Right atrium auricular region (tissue), 2 donors: ENCODE measurements at regions not wholly inside any gene's neighbourhood (a gene's known extent, or its start where the extent isn't known, plus 50 kb on each side); places are given as distances from the start of the nearest gene placed in this dataset.

Experiments used
- DNase-seq: peaks from one replicate; pipeline ENCODE4 v3.0.0-alpha.2; 2019; ENCODE audit warnings: low spot score
- H3K27ac ChIP-seq, 2 donors: fragments of 200-600 bp; sonication (generic); 1 replicate in 1 of 2; 2 replicates in 1 of 2; pipeline ENCODE4 v1.5.1; 2016 to 2019
- H3K27me3 ChIP-seq, 2 donors: fragments of 200-600 bp; sonication (generic); one replicate each; pipeline versions ENCODE4 v1.5.1 to v1.6.0; 2017 to 2019
- H3K36me3 ChIP-seq: fragments of 200-600 bp; sonication (generic); one replicate; pipeline ENCODE4 v1.5.1; 2016
- H3K4me1 ChIP-seq, 2 donors: fragments of 200-600 bp; sonication (generic); one replicate each; pipeline versions ENCODE4 v1.5.1 to v1.6.0; 2017 to 2019
- H3K4me3 ChIP-seq, 2 donors: fragments of 200-600 bp; sonication (generic); 1 replicate in 1 of 2; 2 replicates in 1 of 2; pipeline ENCODE4 v1.5.1; 2017 to 2019; ENCODE audit warnings: mild to moderate bottlenecking in 1 of 2, moderate library complexity in 1 of 2
- H3K9me3 ChIP-seq, 2 donors: fragments of 200-600 bp; sonication (generic); one replicate each; pipeline ENCODE4 v1.5.1; 2019
- CTCF ChIP-seq, 2 donors: fragments of 200-600 bp; sonication (generic); IDR thresholded peaks; one replicate each; pipeline ENCODE4 v1.5.1; 2019; ENCODE audit warnings: antibody characterized with exemption in 2 of 2

- Histone ChIP-seq H3K36me3 (no peaks in the 10 kb centered on the region), H3K4me3 (no peak overlapping the region), H3K4me1 (no peaks in the 10 kb centered on the region), H3K9me3 (no peaks in the 10 kb centered on the region), H3K27ac (no peak overlapping the region), H3K27me3 (no peaks in the 10 kb centered on the region)
- no peak for DNase-seq
- no peak for TF ChIP-seq CTCF (IDR thresholded peaks at IDR 0.05)
Measured at GRCh38 chr5:155311721-155312120, 298.2 kb downstream of the KIF4B start.

- Histone ChIP-seq H3K4me1 (no peaks in the 10 kb centered on the region), H3K4me3 (no peak overlapping the region), H3K9me3 (no peaks in the 10 kb centered on the region), H3K36me3 (no peaks in the 10 kb centered on the region), H3K27ac (no peak overlapping the region), H3K27me3 (no peaks in the 10 kb centered on the region)
- no peak for DNase-seq
- TF ChIP-seq CTCF (IDR thresholded peaks at IDR 0.05): no peak
Measured at GRCh38 chr5:155313518-155313917, 300.0 kb downstream of the KIF4B start.

GRCh38 chr5:155316070-155316714 lies 302.6 kb downstream of the KIF4B start:
- H3K4me3 ChIP-seq: no peak overlapping the region
- no peak for TF ChIP-seq CTCF (IDR thresholded peaks at IDR 0.05)
- no peak for DNase-seq
- H3K36me3 ChIP-seq: no peaks in the 10 kb centered on the region
- no peaks in the 10 kb centered on the region for H3K9me3 ChIP-seq
- no peaks in the 10 kb centered on the region for H3K4me1 ChIP-seq
- no peak overlapping the region for H3K27ac ChIP-seq
- no peaks in the 10 kb centered on the region for H3K27me3 ChIP-seq

GRCh38 chr5:155332618-155333017 lies 319.1 kb downstream of the KIF4B start:
- Histone ChIP-seq H3K36me3 (no peaks in the 10 kb centered on the region), H3K4me3 (no peak overlapping the region), H3K27me3 (no peaks in the 10 kb centered on the region), H3K4me1 (peaks cover 0 to 8% of the 10 kb centered on the region in 2 donors), H3K27ac (no peak overlapping the region), H3K9me3 (peaks cover 0 to 8% of the 10 kb centered on the region in 2 donors)
- no peak for DNase-seq
- TF ChIP-seq CTCF (IDR thresholded peaks at IDR 0.05): no peak

- no peak overlapping the region for H3K4me3 ChIP-seq
- TF ChIP-seq CTCF (IDR thresholded peaks at IDR 0.05): no peak
- H3K36me3 ChIP-seq: no peaks in the 10 kb centered on the region
- H3K27me3 ChIP-seq: no peaks in the 10 kb centered on the region
- DNase-seq: no peak
- no peaks in the 10 kb centered on the region for H3K4me1 ChIP-seq
- H3K27ac ChIP-seq: no peak overlapping the region
- no peaks in the 10 kb centered on the region for H3K9me3 ChIP-seq
Measured at GRCh38 chr5:155342956-155343355, 329.4 kb downstream of the KIF4B start.

GRCh38 chr5:155343468-155343867 lies 329.9 kb downstream of the KIF4B start:
- DNase-seq: no peak
- no peak overlapping the region for H3K4me3 ChIP-seq
- no peaks in the 10 kb centered on the region for H3K27me3 ChIP-seq
- H3K4me1 ChIP-seq: no peaks in the 10 kb centered on the region
- no peak for TF ChIP-seq CTCF (IDR thresholded peaks at IDR 0.05)
- no peak overlapping the region for H3K27ac ChIP-seq
- H3K9me3 ChIP-seq: no peaks in the 10 kb centered on the region
- no peaks in the 10 kb centered on the region for H3K36me3 ChIP-seq
